Liver (tissue), 8 donors: ENCODE measurements at regions not wholly inside any gene's neighbourhood (a gene's known extent, or its start where the extent isn't known, plus 50 kb on each side); places are given as distances from the start of the nearest gene placed in this dataset.

ENCODE experiments used
- DNase-seq: peaks from one replicate; pipeline ENCODE4 v3.0.0-alpha.2; 2017; ENCODE audit warnings: low spot score
- H3K27ac ChIP-seq, 2 donors: one replicate each; pipeline ENCODE4 v1.7.0; 2013; ENCODE audit warnings: inconsistent platforms in 2 of 2, low read length in 2 of 2, control low read depth in 1 of 2, low read depth in 1 of 2, mild to moderate bottlenecking in 1 of 2
- H3K27me3 ChIP-seq, 4 donors: one replicate each; pipeline versions ENCODE4 v1.6.1 to v1.7.0; 2013; ENCODE audit warnings: low read length in 3 of 4, inconsistent platforms in 1 of 4, mild to moderate bottlenecking in 1 of 4, moderate library complexity in 1 of 4; ENCODE audit not compliant: control insufficient read depth in 4 of 4, insufficient read depth in 4 of 4
- H3K36me3 ChIP-seq, 4 donors: one replicate each; pipeline versions ENCODE4 v1.6.1 to v1.7.0; 2013; ENCODE audit warnings: low read length in 3 of 4, mild to moderate bottlenecking in 3 of 4, low read depth in 1 of 4, moderate library complexity in 1 of 4; ENCODE audit not compliant: control insufficient read depth in 4 of 4, insufficient read depth in 3 of 4
- H3K4me1 ChIP-seq, 4 donors: one replicate each; pipeline versions ENCODE4 v1.6.1 to v1.7.0; 2013; ENCODE audit warnings: low read length in 3 of 4, mild to moderate bottlenecking in 3 of 4, moderate library complexity in 1 of 4; ENCODE audit not compliant: control insufficient read depth in 4 of 4, insufficient read depth in 4 of 4
- H3K4me3 ChIP-seq, 3 donors: one replicate each; pipeline versions ENCODE4 v1.6.1 to v1.7.0; 2013; ENCODE audit warnings: low read length in 3 of 3, control low read depth in 1 of 3, low read depth in 1 of 3, mild to moderate bottlenecking in 1 of 3
- H3K9ac ChIP-seq, 2 donors: one replicate each; pipeline ENCODE4 v1.7.0; 2013; ENCODE audit warnings: low read length in 2 of 2, mild to moderate bottlenecking in 2 of 2, moderate library complexity in 2 of 2, control low read depth in 1 of 2, low read depth in 1 of 2
- H3K9me3 ChIP-seq, 4 donors: one replicate each; pipeline versions ENCODE4 v1.6.1 to v1.7.0; 2013; ENCODE audit warnings: low read length in 3 of 4; ENCODE audit not compliant: control insufficient read depth in 4 of 4
- ATF3 ChIP-seq: IDR thresholded peaks from 2 replicates; pipeline ENCODE4 v1.6.1; 2016; ENCODE audit warnings: antibody characterized with exemption
- CTCF ChIP-seq: fragments of 150-350 bp; IDR thresholded peaks from 2 replicates; pipeline ENCODE4 v1.5.1; 2017; ENCODE audit warnings: improper control_type of control experiment, low read depth, low read length; ENCODE audit not compliant: missing input control
- EGR1 ChIP-seq, 2 donors: IDR thresholded peaks; 2 replicates each; pipeline ENCODE4 v1.6.1; 2016 to 2018; ENCODE audit warnings: antibody characterized with exemption in 2 of 2, low read depth in 2 of 2
- FOXA1 ChIP-seq: IDR thresholded peaks from 2 replicates; pipeline ENCODE4 v1.6.1; 2016; ENCODE audit warnings: antibody characterized with exemption
- FOXA2 ChIP-seq: IDR thresholded peaks from 2 replicates; pipeline ENCODE4 v1.6.1; 2016; ENCODE audit warnings: antibody characterized with exemption
- GABPA ChIP-seq, 2 donors: IDR thresholded peaks in 1 of 2; conservative IDR thresholded peaks in 1 of 2; 2 replicates each; pipeline ENCODE4 v1.6.1; 2016; ENCODE audit warnings: antibody characterized with exemption in 2 of 2, mild to moderate bottlenecking in 1 of 2, moderate library complexity in 1 of 2
- HNF4A ChIP-seq, 2 donors: conservative IDR thresholded peaks; 2 replicates each; pipeline ENCODE4 v1.6.1; 2016; ENCODE audit warnings: antibody characterized with exemption in 2 of 2, mild to moderate bottlenecking in 2 of 2
- HNF4G ChIP-seq: IDR thresholded peaks from 2 replicates; pipeline ENCODE4 v1.6.1; 2016; ENCODE audit warnings: antibody characterized with exemption
- JUND ChIP-seq, 2 donors: IDR thresholded peaks; 2 replicates each; pipeline ENCODE4 v1.6.1; 2016; ENCODE audit warnings: antibody characterized with exemption in 2 of 2
- MAX ChIP-seq: IDR thresholded peaks from 2 replicates; pipeline ENCODE4 v1.6.1; 2016; ENCODE audit warnings: antibody characterized with exemption
- NR2F2 ChIP-seq: IDR thresholded peaks from 2 replicates; pipeline ENCODE4 v1.6.1; 2016; ENCODE audit warnings: antibody characterized with exemption
- RAD21 ChIP-seq, 2 donors: IDR thresholded peaks; 2 replicates each; pipeline ENCODE4 v1.6.1; 2016; ENCODE audit warnings: antibody characterized with exemption in 2 of 2, mild to moderate bottlenecking in 2 of 2
- REST ChIP-seq: IDR thresholded peaks from 2 replicates; pipeline ENCODE4 v1.6.1; 2016; ENCODE audit warnings: antibody characterized with exemption, mild to moderate bottlenecking
- RXRA ChIP-seq, 2 donors: IDR thresholded peaks; 2 replicates each; pipeline ENCODE4 v1.6.1; 2017 to 2018; ENCODE audit warnings: antibody characterized with exemption in 2 of 2, mild to moderate bottlenecking in 1 of 2
- SP1 ChIP-seq: IDR thresholded peaks from 2 replicates; pipeline ENCODE4 v1.6.1; 2018; ENCODE audit warnings: antibody characterized with exemption, mild to moderate bottlenecking
- TAF1 ChIP-seq: conservative IDR thresholded peaks from 2 replicates; pipeline ENCODE4 v1.6.1; 2016; ENCODE audit warnings: antibody characterized with exemption, mild to moderate bottlenecking
- YY1 ChIP-seq: IDR thresholded peaks from 2 replicates; pipeline ENCODE4 v1.6.1; 2016; ENCODE audit warnings: antibody characterized with exemption, mild to moderate bottlenecking
- ZBTB33 ChIP-seq: IDR thresholded peaks from 2 replicates; pipeline ENCODE4 v1.6.1; 2016; ENCODE audit warnings: antibody characterized with exemption
- WGBS: extraction: QIAGEN DNeasy Blood & Tissue Kit; methylation state at CpG from one replicate; pipeline ENCODE4 v1.1.7; 2013; 5-methylcytosine and 5-hydroxymethylcytosine counted together
- donor health status: healthy.
- donor health status: healthy.
- donor health status: healthy.
- donor health status: healthy.
- donor health status: healthy.

- TF ChIP-seq TAF1, result no peak
- TF ChIP-seq NR2F2, result no peak
- TF ChIP-seq RAD21 (IDR thresholded peaks at IDR 0.05), result no peak
- no peak for TF ChIP-seq SP1
- TF ChIP-seq FOXA2, result no peak
- no peak for TF ChIP-seq HNF4G
- no peak for TF ChIP-seq ATF3
- TF ChIP-seq FOXA1, result no peak
- TF ChIP-seq RXRA (IDR thresholded peaks at IDR 0.05), result no peak
- TF ChIP-seq REST, result no peak
- no peak for TF ChIP-seq CTCF
- TF ChIP-seq MAX, result no peak
- no peak for TF ChIP-seq GABPA (IDR thresholded peaks at IDR 0.05 in 1 of 2, conservative IDR thresholded peaks at IDR 0.05 in 1 of 2)
- TF ChIP-seq EGR1 (IDR thresholded peaks at IDR 0.05; ENCODE audit: low read depth in 2 of 2), result no peak
- no peak for TF ChIP-seq ZBTB33
- TF ChIP-seq JUND (IDR thresholded peaks at IDR 0.05), result no peak
- TF ChIP-seq YY1, result no peak
- TF ChIP-seq HNF4A (conservative IDR thresholded peaks at IDR 0.05), result no peak
- Histone ChIP-seq H3K27me3 (no peaks in the 10 kb centered on the region), H3K4me3 (no peak overlapping the region), H3K9me3 (no peaks in the 10 kb centered on the region), H3K9ac (no peak overlapping the region), H3K4me1 (no peaks in the 10 kb centered on the region), H3K27ac (no peak overlapping the region), H3K36me3 (no peaks in the 10 kb centered on the region)
- DNase-seq, result no peak
- whole genome bisulfite sequencing, result 58% methylated on average over 2 of the region's 2 CpGs
Measured at GRCh38 chr9:31394015-31394473, 990.4 kb upstream of the ACO1 start.

- Histone ChIP-seq H3K9ac (no peak overlapping the region), H3K9me3 (no peaks in the 10 kb centered on the region), H3K4me3 (no peak overlapping the region), H3K4me1 (no peaks in the 10 kb centered on the region), H3K36me3 (no peaks in the 10 kb centered on the region), H3K27me3 (no peaks in the 10 kb centered on the region), H3K27ac (no peak overlapping the region)
- DNase-seq, result no peak
- TF ChIP-seq FOXA2 (no peak), HNF4G (no peak), MAX (no peak), NR2F2 (no peak), ZBTB33 (no peak), RAD21 (IDR thresholded peaks at IDR 0.05) (no peak), JUND (IDR thresholded peaks at IDR 0.05) (no peak), CTCF (no peak), HNF4A (conservative IDR thresholded peaks at IDR 0.05) (no peak)
Measured at GRCh38 chr9:31412081-31412480, 972.4 kb upstream of the ACO1 start.
